Colonic mucosa (tissue), 4 donors: ENCODE measurements at regions not wholly inside any gene's neighbourhood (a gene's known extent, or its start where the extent isn't known, plus 50 kb on each side); places are given as distances from the start of the nearest gene placed in this dataset.
"Not testable (repeated sequence)": the region's sequence is repeated elsewhere in the genome, so short reads cannot be mapped to it uniquely, and the experiment has no call there.

Source experiments
- DNase-seq: peaks from one replicate; pipeline ENCODE4 v3.0.0-alpha.2; 2020
- H3K27ac ChIP-seq: fragments of 200-600 bp; one replicate; pipeline ENCODE4 v1.8.0; 2021
- H3K27me3 ChIP-seq: fragments of 200-600 bp; one replicate; pipeline ENCODE4 v1.8.0; 2021
- H3K36me3 ChIP-seq: fragments of 200-600 bp; one replicate; pipeline ENCODE4 v1.8.0; 2021
- H3K4me1 ChIP-seq: fragments of 200-600 bp; one replicate; pipeline ENCODE4 v1.8.0; 2021; ENCODE audit warnings: mild to moderate bottlenecking
- H3K4me3 ChIP-seq: fragments of 200-600 bp; one replicate; pipeline ENCODE4 v1.8.0; 2021
- H3K9ac ChIP-seq, 2 donors: one replicate each; pipeline ENCODE4 v1.7.0; 2013; ENCODE audit warnings: control low read depth in 2 of 2, low read depth in 2 of 2, low read length in 2 of 2
- H3K9me3 ChIP-seq: fragments of 200-600 bp; one replicate; pipeline ENCODE4 v1.8.0; 2021
- intact Hi-C: fragments of 100-400 bp; cut with DNase I; formaldehyde crosslinking; loops from one replicate; pipeline ENCODE4 v1.14.1; 2022
- donor health status: healthy.
- donor health status: DM: no; HTN: no; CAD: no.
- donor health status: DM: no; HTN: no; CAD: no.

GRCh38 chr2:242107065-242107464 lies 237.5 kb downstream of the RTP5 start:
- H3K4me3 ChIP-seq, H3K9ac ChIP-seq, H3K9me3 ChIP-seq, H3K27ac ChIP-seq, H3K27me3 ChIP-seq, H3K4me1 ChIP-seq, DNase-seq, H3K36me3 ChIP-seq, intact Hi-C loops: not testable (repeated sequence)

GRCh38 chr2:242108797-242109500 lies 239.4 kb downstream of the RTP5 start:
- H3K4me1 ChIP-seq, H3K9ac ChIP-seq, DNase-seq, H3K9me3 ChIP-seq, H3K27me3 ChIP-seq, H3K36me3 ChIP-seq, H3K4me3 ChIP-seq, H3K27ac ChIP-seq, intact Hi-C loops: not testable (repeated sequence)

- H3K27me3 ChIP-seq, result not testable (repeated sequence)
These were observed 240.3 kb downstream of the RTP5 start for GRCh38 chr2:242109819-242110218.

GRCh38 chr2:242111954-242112353 lies 242.4 kb downstream of the RTP5 start:
- DNase-seq, H3K27ac ChIP-seq, H3K4me3 ChIP-seq, H3K9ac ChIP-seq, H3K36me3 ChIP-seq, H3K4me1 ChIP-seq, H3K27me3 ChIP-seq, H3K9me3 ChIP-seq, intact Hi-C loops: not testable (repeated sequence)

More at GRCh38 chr2:242109819-242110218, 240.3 kb downstream of the RTP5 start:
- DNase-seq, H3K27ac ChIP-seq, intact Hi-C loops, H3K4me3 ChIP-seq, H3K9ac ChIP-seq, H3K36me3 ChIP-seq, H3K4me1 ChIP-seq, H3K9me3 ChIP-seq: not testable (repeated sequence)

GRCh38 chr2:242113492-242113891 lies 244.0 kb downstream of the RTP5 start:
- DNase-seq, H3K9ac ChIP-seq, H3K27ac ChIP-seq, H3K36me3 ChIP-seq, H3K4me1 ChIP-seq, H3K27me3 ChIP-seq, intact Hi-C loops, H3K9me3 ChIP-seq, H3K4me3 ChIP-seq: not testable (repeated sequence)

GRCh38 chr2:242116676-242117075 lies 247.1 kb downstream of the RTP5 start:
- H3K4me1 ChIP-seq, H3K9me3 ChIP-seq, H3K36me3 ChIP-seq, H3K27ac ChIP-seq, H3K9ac ChIP-seq, H3K4me3 ChIP-seq, H3K27me3 ChIP-seq, intact Hi-C loops, DNase-seq: not testable (repeated sequence)

GRCh38 chr2:242117305-242117704 lies 247.8 kb downstream of the RTP5 start:
- H3K27me3 ChIP-seq, H3K4me1 ChIP-seq, H3K4me3 ChIP-seq, DNase-seq, H3K9ac ChIP-seq, intact Hi-C loops, H3K36me3 ChIP-seq, H3K27ac ChIP-seq, H3K9me3 ChIP-seq: not testable (repeated sequence)

GRCh38 chr2:242119682-242120081 lies 250.2 kb downstream of the RTP5 start:
- H3K4me3 ChIP-seq, H3K9me3 ChIP-seq, DNase-seq, H3K27me3 ChIP-seq, intact Hi-C loops, H3K9ac ChIP-seq, H3K27ac ChIP-seq, H3K4me1 ChIP-seq, H3K36me3 ChIP-seq: not testable (repeated sequence)

- H3K4me3 ChIP-seq, H3K36me3 ChIP-seq, intact Hi-C loops, H3K27me3 ChIP-seq, H3K9me3 ChIP-seq, H3K4me1 ChIP-seq, H3K27ac ChIP-seq, H3K9ac ChIP-seq, DNase-seq: not testable (repeated sequence)
These were observed 261.2 kb downstream of the RTP5 start for GRCh38 chr2:242130682-242131081.

- intact Hi-C loops, H3K4me3 ChIP-seq, H3K36me3 ChIP-seq, H3K27ac ChIP-seq, DNase-seq, H3K27me3 ChIP-seq, H3K4me1 ChIP-seq, H3K9me3 ChIP-seq, H3K9ac ChIP-seq: not testable (repeated sequence)
These were observed 290.4 kb downstream of the RTP5 start for GRCh38 chr2:242159921-242160320.

- DNase-seq, H3K36me3 ChIP-seq, H3K9me3 ChIP-seq, H3K4me1 ChIP-seq, H3K27me3 ChIP-seq, H3K9ac ChIP-seq, H3K4me3 ChIP-seq, H3K27ac ChIP-seq, intact Hi-C loops: not testable (repeated sequence)
These were observed 295.6 kb downstream of the RTP5 start for GRCh38 chr2:242165115-242165514.

- H3K4me3 ChIP-seq, DNase-seq, H3K36me3 ChIP-seq, H3K27me3 ChIP-seq, H3K27ac ChIP-seq, H3K9me3 ChIP-seq, H3K4me1 ChIP-seq, intact Hi-C loops, H3K9ac ChIP-seq: not testable (repeated sequence)
These were observed 301.8 kb downstream of the RTP5 start for GRCh38 chr2:242171290-242171689.
